ENCODE measurements at regions not wholly inside any gene's neighbourhood (a gene's known extent, or its start where the extent isn't known, plus 50 kb on each side); places are given as distances from the start of the nearest gene placed in this dataset.
"Not testable (repeated sequence)": the region's sequence is repeated elsewhere in the genome, so short reads cannot be mapped to it uniquely, and the experiment has no call there.

DNA sequence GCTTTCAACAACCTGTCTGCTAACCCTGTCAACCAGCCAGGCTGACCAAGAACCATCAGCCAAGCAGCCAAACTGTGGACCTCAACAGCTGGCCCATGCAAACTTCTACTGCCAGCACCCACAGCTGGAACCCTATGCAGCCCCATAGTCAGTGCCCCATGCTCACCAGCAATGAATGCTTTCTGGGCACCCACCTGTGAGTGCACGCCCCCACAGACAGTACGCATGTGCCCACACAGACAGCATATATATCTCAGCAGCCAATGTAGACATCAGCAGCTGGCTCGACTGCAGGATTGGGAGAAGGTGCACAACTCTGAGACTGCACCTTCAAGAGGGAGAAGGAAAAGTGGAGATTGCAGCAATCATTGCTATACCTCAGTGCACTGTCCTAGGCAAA lies 1534.6 kb downstream of the GRIK2 start:
- H3K4me1 Mint-ChIP-seq (ENCODE audit: low read depth in 2 of 2): no peaks in the 10 kb centered on the region
- H3K27ac Mint-ChIP-seq: no peak overlapping the region
- H3K27me3 Mint-ChIP-seq: no peaks in the 10 kb centered on the region
- peaks cover 6% of the 10 kb centered on the region for H3K9me3 Mint-ChIP-seq
- H3K4me3 Mint-ChIP-seq: no peak overlapping the region
- H3K36me3 Mint-ChIP-seq: no peaks in the 10 kb centered on the region
- DNase-seq (ENCODE audit: low spot score): no peak
- peak in 1 of 2 donors; percentile 36 for ATAC-seq

DNA sequence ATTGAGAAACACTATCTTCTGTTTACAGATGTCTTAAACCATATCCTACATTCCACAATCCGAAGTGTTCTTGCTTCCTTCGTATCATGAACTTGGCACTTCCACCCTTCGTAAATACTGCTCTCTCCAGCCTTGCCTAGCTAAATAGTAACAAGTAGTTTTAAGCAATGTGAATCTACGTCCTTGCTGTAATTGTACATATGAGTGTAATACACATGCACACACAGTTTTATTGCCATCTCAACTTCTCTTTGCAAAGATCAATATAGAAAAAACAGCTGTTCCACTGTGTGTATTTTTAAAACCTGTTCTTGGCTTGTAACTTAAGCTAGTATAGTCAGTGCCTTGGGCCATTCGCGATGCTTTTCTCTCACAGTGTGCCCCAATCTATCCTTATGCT lies 1524.7 kb downstream of the GRIK2 start:
- Mint-ChIP-seq H3K27me3 (no peaks in the 10 kb centered on the region), H3K27ac (no peak overlapping the region), H3K9me3 (peaks cover 13% of the 10 kb centered on the region), H3K4me3 (no peak overlapping the region), H3K36me3 (peaks cover 4% of the 10 kb centered on the region), H3K4me1 (ENCODE audit: low read depth in 2 of 2) (no peaks in the 10 kb centered on the region)
- DNase-seq (ENCODE audit: low spot score) (no peak), ATAC-seq (no peak)

DNA sequence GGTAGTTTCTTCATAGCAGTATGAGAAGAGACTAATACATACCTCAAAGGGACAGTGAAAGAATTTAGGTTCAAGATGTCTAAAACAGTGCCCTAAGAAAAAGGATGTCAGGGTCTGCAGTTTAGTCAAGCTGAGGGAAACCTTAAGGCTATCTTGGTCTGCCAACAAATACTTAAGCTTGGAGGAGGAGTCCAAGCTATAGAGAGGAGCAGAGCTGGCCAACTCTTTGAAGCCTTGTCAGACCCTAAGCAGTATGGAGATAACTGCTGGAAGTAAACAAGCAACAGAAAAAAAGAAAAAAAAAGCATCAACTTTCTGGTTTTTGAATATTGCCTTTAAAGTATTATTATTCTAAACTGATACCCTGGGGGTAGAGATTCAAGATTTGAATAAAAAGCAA lies 1518.1 kb downstream of the GRIK2 start:
- no peak overlapping the region for H3K4me3 Mint-ChIP-seq
- ATAC-seq (no peak), DNase-seq (ENCODE audit: low spot score) (no peak)
- H3K36me3 Mint-ChIP-seq: no peaks in the 10 kb centered on the region
- H3K27ac Mint-ChIP-seq: no peak overlapping the region
- peaks cover 7% of the 10 kb centered on the region for H3K9me3 Mint-ChIP-seq
- H3K27me3 Mint-ChIP-seq: no peaks in the 10 kb centered on the region
- no peaks in the 10 kb centered on the region for H3K4me1 Mint-ChIP-seq (ENCODE audit: low read depth in 2 of 2)

DNA sequence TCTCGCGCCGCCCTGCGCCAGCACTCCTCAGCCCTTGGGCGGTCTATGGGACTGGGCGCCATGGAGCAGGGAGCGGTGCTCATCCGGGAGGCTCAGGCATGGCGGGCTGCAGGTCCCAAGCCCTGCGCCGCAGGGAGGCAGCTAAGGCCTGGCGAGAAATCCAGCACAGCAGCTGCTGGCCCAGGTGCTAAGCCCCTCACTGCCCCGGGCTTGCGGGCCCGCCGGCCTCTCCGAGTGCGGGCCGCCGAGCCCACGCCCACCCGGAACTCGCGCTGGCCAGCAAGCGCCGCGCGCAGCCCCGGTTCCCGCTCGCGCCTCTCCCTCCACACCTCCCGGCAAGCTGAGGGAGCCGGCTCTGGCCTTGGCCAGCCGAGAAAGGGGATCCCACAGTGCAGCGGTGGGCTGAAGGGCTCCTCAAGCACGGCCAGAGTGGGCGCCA lies 1517.2 kb downstream of the GRIK2 start:
- not testable (repeated sequence) for H3K27ac Mint-ChIP-seq, H3K4me3 Mint-ChIP-seq, H3K27me3 Mint-ChIP-seq

DNA sequence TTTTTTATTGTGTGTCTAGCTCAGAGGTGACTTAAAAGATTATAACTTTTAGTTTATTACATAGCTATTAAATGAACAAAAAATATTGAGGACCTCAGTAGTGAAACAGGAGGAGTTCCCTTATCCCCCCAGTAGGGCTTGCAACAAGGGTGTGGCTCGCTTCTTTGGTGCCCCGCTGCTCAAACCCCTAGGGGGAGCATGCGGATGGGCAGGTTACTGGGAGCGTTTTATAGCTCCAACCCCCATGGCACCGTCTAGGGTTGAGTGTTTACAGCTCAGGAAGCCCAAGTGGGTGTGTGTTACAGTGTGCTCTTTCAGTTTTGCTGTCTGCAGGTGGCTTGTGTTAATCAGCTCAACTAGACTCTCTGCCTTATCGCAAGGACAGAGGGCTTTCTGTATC lies 1513.7 kb downstream of the GRIK2 start:
- no peak for DNase-seq (ENCODE audit: low spot score)
- Mint-ChIP-seq H3K4me1 (ENCODE audit: low read depth in 2 of 2) (no peaks in the 10 kb centered on the region), H3K36me3 (no peaks in the 10 kb centered on the region), H3K9me3 (peaks cover 16% of the 10 kb centered on the region), H3K4me3 (no peak overlapping the region), H3K27ac (no peak overlapping the region), H3K27me3 (no peaks in the 10 kb centered on the region)
- ATAC-seq: no peak

More for the DNA sequence above, 1517.2 kb downstream of the GRIK2 start:
- H3K4me1 Mint-ChIP-seq (ENCODE audit: low read depth in 2 of 2); H3K36me3 Mint-ChIP-seq; DNase-seq (ENCODE audit: low spot score); ATAC-seq: not testable (repeated sequence)
- peaks cover 11% of the 10 kb centered on the region for H3K9me3 Mint-ChIP-seq

DNA sequence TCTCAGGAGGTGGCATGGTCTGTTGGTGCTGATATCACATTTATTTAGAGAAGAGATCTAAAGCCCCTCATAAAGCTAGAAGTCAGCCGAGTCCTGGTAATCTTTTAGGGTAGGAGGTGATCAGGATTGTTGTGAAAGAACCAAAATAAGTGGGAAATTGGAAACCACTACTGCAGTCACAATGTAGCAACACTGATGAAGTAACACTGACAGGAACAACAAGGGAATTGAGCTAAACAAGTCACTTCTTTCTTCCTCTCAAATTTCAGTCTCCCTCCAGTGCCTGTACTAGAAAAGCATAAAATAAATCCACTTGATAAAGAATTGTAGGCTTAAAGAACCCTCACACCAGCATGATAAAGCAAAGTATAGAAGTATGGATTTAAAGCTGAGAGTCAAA lies 1509.0 kb downstream of the GRIK2 start:
- ATAC-seq: no peak
- Mint-ChIP-seq H3K36me3 (no peaks in the 10 kb centered on the region), H3K9me3 (peaks cover 29% of the 10 kb centered on the region), H3K4me1 (ENCODE audit: low read depth in 2 of 2) (no peaks in the 10 kb centered on the region), H3K27me3 (no peaks in the 10 kb centered on the region), H3K4me3 (no peak overlapping the region), H3K27ac (no peak overlapping the region)
- DNase-seq (ENCODE audit: low spot score): no peak

DNA sequence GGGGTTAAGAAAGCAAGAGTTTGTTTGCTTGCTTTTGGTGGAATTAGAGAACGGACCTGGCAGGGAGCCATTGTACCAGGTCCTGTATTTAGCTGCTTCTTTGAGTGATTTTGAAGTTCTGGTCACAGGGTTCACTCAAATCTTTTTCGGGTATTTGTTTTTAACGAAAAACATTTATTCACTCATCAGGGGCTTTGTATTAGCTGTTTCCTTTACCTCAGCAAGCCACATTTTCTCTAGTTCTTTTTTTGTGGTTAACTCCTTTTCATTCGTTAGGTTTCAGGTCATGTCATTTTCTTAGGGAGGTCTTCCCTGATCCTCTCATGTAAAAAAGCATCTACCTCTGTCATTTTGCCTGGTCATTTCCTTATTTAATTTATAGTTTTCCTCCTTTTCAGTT lies 1502.2 kb downstream of the GRIK2 start:
- no peak for ATAC-seq
- no peak overlapping the region for H3K4me3 Mint-ChIP-seq
- no peaks in the 10 kb centered on the region for H3K36me3 Mint-ChIP-seq
- no peaks in the 10 kb centered on the region for H3K4me1 Mint-ChIP-seq (ENCODE audit: low read depth in 2 of 2)
- no peak for DNase-seq (ENCODE audit: low spot score)
- H3K9me3 Mint-ChIP-seq: peaks cover 17% of the 10 kb centered on the region
- H3K27ac Mint-ChIP-seq: no peak overlapping the region
- H3K27me3 Mint-ChIP-seq: no peaks in the 10 kb centered on the region

DNA sequence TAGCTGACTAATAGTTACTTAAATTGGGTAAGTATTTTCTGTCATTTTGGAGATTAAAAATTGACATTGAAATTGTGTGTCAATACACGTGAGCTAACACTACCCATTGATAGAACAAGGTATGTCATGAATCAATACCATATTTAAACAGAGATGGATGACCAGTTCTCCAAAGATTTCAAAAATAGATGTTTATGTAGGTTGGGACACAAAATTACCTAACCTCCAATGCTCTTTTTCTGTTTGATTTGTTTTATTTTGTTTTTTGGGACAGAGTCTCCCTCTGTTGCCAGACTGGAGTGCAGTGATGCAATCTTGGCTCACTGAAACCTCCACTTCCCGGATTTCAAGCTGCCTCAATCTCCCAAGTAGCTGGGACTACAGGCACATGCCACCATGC lies 1491.7 kb downstream of the GRIK2 start:
- Mint-ChIP-seq H3K27me3 (no peaks in the 10 kb centered on the region), H3K27ac (no peak overlapping the region), H3K4me1 (ENCODE audit: low read depth in 2 of 2) (no peaks in the 10 kb centered on the region), H3K36me3 (peaks cover 4% of the 10 kb centered on the region), H3K9me3 (peaks cover 7% of the 10 kb centered on the region), H3K4me3 (no peak overlapping the region)
- ATAC-seq (no peak), DNase-seq (ENCODE audit: low spot score) (no peak)

DNA sequence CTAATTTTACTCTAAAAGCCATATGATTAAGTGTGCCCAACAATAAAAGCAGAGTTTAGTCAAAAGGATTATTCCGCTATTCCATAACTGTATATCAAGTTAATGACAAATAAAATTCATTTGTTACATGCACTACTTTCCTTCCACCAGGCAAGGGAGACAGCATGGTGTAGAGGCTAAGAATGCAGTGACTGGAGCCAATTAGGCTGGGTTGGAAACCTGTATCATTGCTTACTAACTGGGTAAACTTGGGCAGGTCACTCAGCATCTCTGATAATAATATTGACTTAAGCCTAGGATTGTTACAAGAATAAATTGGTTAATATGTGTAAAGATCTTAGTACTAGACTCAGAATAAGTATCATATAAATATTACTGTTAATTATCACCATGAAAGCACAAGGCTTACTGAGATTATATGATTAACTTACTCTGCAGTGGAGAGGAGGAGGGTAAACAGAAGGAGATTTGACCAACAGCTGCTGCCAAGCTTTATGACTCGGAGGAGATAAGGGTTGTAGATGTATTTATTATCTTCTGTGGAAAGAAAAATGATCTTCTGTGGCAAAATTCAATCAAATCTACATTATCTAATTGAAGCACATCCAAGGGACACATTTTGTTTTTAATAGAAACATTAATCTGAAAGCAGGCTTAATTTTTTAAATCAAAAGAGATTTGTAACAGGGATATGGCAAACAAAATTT lies 1459.9 kb downstream of the GRIK2 start:
- Mint-ChIP-seq H3K4me3 (no peak overlapping the region), H3K27ac (no peak overlapping the region), H3K36me3 (no peaks in the 10 kb centered on the region), H3K27me3 (no peaks in the 10 kb centered on the region), H3K9me3 (peaks cover 7% of the 10 kb centered on the region), H3K4me1 (ENCODE audit: low read depth in 2 of 2) (no peaks in the 10 kb centered on the region)
- DNase-seq (ENCODE audit: low spot score): no peak
- ATAC-seq: no peak

DNA sequence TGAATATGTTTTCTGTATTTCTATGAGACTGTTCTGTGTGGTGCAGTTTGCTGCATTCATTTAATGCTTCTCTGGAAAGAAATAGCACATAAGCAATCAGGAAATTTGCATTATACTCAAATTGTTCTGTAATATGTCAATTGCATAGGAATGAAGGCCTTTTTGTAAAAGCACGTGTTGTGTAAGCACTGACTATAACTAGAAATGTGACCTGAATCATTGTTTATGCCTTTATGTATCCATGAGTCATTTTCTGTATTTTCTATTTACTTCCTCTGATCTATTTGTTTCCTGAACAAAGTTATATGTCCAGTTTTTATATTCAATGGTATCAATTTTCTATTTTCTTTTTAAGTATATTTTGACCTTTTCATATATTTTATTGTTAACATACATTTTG lies 1455.3 kb downstream of the GRIK2 start:
- no peak overlapping the region for H3K4me3 Mint-ChIP-seq

DNA sequence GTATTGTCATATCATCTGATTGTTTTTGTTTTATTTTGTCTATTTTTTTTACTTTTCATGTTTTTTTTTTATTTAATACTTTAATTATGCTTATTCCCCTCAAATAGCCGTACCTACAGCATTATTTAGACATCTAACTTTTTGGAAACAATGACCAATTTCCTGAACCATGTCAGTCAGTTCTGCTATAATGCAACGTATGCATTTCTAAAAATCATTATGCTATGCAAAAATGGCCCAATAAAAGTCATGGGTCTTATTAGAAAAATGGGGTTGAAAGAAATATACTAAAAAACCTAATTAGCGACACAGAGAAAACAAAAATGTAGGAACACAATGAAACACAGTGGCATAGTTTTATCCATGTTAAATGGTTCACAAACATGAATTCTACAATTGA lies 1454.7 kb downstream of the GRIK2 start:
- H3K27me3 Mint-ChIP-seq: no peaks in the 10 kb centered on the region
- no peaks in the 10 kb centered on the region for H3K36me3 Mint-ChIP-seq
- DNase-seq (ENCODE audit: low spot score): no peak
- no peak for ATAC-seq
- H3K4me1 Mint-ChIP-seq (ENCODE audit: low read depth in 2 of 2): no peaks in the 10 kb centered on the region
- H3K4me3 Mint-ChIP-seq: no peak overlapping the region
- peaks cover 14% of the 10 kb centered on the region for H3K9me3 Mint-ChIP-seq
- no peak overlapping the region for H3K27ac Mint-ChIP-seq

More for the DNA sequence above, 1455.3 kb downstream of the GRIK2 start:
- Mint-ChIP-seq H3K27ac (no peak overlapping the region), H3K27me3 (no peaks in the 10 kb centered on the region), H3K36me3 (no peaks in the 10 kb centered on the region), H3K9me3 (peaks cover 14% of the 10 kb centered on the region), H3K4me1 (ENCODE audit: low read depth in 2 of 2) (no peaks in the 10 kb centered on the region)
- ATAC-seq: no peak
- no peak for DNase-seq (ENCODE audit: low spot score)

DNA sequence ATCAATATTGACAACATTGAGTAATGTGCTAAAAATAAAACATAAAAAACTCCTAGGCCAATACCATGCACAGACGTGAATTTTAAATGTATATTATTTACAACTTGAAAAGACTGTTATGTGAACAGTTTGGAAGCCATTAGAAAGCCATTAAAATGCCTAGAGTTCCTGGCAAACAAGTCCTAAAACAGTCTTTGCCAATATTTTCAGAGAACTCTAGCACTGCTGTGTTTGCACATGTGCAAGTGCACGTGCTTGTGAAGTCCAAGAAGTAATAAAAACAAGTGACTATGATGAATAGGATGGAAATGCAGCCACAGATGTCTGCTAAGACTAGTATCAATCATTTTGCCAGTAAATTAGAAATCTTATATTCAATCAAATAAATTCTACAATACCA lies 1447.6 kb downstream of the GRIK2 start:
- Mint-ChIP-seq H3K27ac (no peak overlapping the region), H3K27me3 (no peaks in the 10 kb centered on the region), H3K4me3 (no peak overlapping the region), H3K9me3 (peaks cover 14% of the 10 kb centered on the region), H3K36me3 (no peaks in the 10 kb centered on the region), H3K4me1 (ENCODE audit: low read depth in 2 of 2) (no peaks in the 10 kb centered on the region)
- DNase-seq (ENCODE audit: low spot score): no peak
- no peak for ATAC-seq

DNA sequence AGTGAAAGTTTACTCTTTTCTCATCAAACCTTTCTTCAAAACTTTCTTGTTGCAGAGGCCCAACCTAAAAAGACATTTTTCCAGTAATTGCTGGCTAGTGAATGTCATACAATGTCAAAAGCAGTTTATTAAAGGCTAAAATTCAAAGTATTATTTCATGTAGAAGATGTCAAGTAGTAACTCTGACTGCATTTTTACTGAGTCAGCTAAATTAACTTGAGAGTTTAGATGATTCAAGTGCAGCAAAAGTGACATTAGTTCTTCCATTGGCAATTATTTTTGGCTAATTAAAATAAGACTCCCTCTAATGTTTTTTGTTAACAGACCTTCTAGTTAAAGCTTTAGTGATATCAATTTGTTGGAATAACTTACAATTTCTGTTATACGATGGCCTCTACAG lies 1438.5 kb downstream of the GRIK2 start:
- no peak overlapping the region for H3K4me3 Mint-ChIP-seq
- peaks cover 4% of the 10 kb centered on the region for H3K36me3 Mint-ChIP-seq
- no peak for ATAC-seq
- peaks cover 8% of the 10 kb centered on the region for H3K9me3 Mint-ChIP-seq
- DNase-seq (ENCODE audit: low spot score): no peak
- no peak overlapping the region for H3K27ac Mint-ChIP-seq
- no peaks in the 10 kb centered on the region for H3K27me3 Mint-ChIP-seq
- no peaks in the 10 kb centered on the region for H3K4me1 Mint-ChIP-seq (ENCODE audit: low read depth in 2 of 2)

DNA sequence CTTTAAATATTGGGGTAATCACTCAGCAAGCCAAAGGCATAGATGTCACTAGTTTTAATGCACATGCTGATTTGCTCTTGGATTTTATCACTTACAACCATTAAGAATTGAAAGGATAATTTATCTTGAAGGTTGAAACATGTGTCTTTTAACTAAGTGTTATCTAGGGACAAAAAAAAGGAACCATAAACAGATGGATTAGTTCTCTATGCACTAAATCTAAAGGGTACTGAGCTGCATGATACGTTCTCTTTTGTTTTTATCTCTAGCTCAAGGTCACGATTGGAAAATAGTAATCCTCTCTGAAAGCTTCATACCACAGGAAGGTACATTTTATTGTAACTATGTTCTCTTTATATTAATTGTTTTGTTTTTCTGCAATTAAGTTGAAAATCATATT lies 1426.6 kb downstream of the GRIK2 start:
- no peak overlapping the region for H3K4me3 Mint-ChIP-seq
- no peaks in the 10 kb centered on the region for H3K27me3 Mint-ChIP-seq
- no peaks in the 10 kb centered on the region for H3K4me1 Mint-ChIP-seq (ENCODE audit: low read depth in 2 of 2)
- H3K36me3 Mint-ChIP-seq: no peaks in the 10 kb centered on the region
- DNase-seq (ENCODE audit: low spot score) (no peak), ATAC-seq (no peak)
- peaks cover 8% of the 10 kb centered on the region for H3K9me3 Mint-ChIP-seq
- H3K27ac Mint-ChIP-seq: no peak overlapping the region

DNA sequence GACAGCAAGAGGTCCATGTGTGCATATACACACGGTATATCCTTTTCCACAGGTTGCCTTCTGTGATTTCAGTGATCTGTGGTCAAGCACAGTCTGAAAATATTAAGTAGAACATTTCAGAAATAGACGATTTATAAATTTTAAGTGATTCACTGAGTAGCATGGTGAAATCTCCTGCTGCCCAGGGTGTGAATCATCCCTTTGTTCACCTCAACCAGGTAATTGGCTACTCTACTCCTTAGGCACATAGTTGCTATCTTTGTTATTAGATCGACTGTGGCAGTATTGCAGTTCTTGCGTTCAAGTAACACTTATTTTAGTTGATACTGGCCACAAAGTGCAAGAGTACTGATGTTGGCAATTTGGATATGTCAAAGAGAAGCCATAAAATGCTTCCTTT lies 1421.7 kb downstream of the GRIK2 start:
- H3K36me3 Mint-ChIP-seq: no peaks in the 10 kb centered on the region
- no peak overlapping the region for H3K4me3 Mint-ChIP-seq

More for the DNA sequence above, 1421.7 kb downstream of the GRIK2 start:
- Mint-ChIP-seq H3K27me3 (no peaks in the 10 kb centered on the region), H3K4me1 (ENCODE audit: low read depth in 2 of 2) (no peaks in the 10 kb centered on the region), H3K27ac (no peak overlapping the region), H3K9me3 (peaks cover 11% of the 10 kb centered on the region)
- no peak for DNase-seq (ENCODE audit: low spot score)
- no peak for ATAC-seq

Data from natural killer cell treated with Interleukin-12 subunit alpha and Interleukin-12 subunit beta and Interleukin-15 and Interleukin-18, amount 100 ng/mL, for 72 hours (primary cell).